NCI-H524 treated with DMSO at 0.1 percent for 48 hours (cell line): ENCODE measurements at regions not wholly inside any gene's neighbourhood (a gene's known extent, or its start where the extent isn't known, plus 50 kb on each side); places are given as distances from the start of the nearest gene placed in this dataset.

Source experiments
- DNase-seq: peaks from one replicate; lab custom pipeline; 2025; lab: John Stamatoyannopoulos, UW

DNA sequence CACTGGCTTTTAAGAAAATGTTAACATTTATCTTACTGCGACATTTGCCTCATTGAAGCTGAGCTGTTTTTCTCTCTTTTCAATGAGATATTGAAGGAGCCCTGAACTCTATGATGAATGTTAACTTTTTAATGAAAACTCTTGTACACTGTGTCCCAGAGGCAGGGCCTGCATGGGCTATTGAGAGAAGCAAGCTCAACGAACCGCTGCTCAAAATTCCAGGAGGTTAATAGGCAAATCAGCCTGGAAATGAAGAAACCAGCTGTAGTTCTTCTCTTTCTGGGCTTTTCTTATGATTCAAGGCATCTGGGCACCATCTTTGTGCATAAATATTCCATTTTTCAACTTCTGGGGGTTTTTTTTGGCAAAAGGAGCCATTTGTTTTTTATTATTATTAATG lies 168.4 kb upstream of the NPVF start:
- no peak for DNase-seq

GRCh38 chr7:25398418-25398817 lies 170.1 kb upstream of the NPVF start:
- DNase-seq: no peak

DNA sequence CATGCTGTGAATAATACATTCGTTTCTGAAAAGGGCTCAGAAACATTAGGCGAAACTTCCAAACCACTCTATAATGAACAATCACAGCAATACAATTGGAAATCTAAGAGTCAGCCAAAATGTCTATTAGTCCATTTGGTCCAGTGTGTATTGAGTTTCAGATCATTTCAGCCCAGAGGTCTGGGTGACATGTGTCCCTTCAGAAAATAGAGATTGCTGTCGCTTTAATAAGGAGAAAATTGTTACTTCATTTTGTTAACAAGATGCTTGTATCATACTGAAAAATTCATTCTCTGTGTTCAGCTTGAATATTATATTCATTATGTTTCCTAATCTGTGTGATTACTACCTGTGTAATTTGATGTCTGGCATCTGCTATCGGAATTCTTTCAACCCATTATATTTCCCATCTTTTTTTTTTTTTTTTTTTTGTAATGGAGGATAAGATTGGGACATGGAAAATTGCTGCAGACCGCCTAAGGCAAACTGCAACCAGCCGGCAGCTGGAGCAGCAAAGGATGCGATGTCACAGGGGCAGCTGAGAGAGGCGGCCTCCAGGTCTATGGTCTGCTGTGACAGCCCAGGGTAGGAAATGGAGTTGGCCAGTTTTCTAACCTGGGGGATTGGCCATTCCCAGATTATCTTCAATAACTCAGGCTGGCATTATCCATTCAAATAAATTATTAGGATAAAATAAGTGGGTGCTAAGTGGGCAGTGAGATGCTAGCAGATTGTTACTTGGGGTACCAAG lies 170.9 kb upstream of the NPVF start:
- DNase-seq: no peak

- no peak for DNase-seq
These were observed 174.2 kb upstream of the NPVF start for GRCh38 chr7:25402532-25402931.

GRCh38 chr7:25405736-25406135 lies 177.4 kb upstream of the NPVF start:
- no peak for DNase-seq

DNA sequence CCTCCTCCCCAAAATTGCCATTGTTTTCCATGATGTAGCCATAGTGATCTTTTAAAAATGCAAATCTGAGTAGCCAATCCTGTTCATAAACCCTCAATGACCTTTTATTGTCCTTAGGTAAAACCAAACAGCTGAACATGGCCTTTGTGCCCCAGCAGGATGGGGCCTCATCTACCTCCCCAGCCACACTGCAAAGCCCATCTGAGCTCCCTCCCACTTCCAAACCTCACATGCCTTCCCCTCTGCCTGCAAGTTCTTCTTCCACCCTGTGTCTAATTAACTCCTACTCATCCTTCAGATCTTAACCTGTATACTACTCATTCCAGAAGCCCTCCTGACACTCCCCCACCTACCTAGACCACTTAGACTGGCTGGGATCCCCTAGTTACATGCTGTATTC lies 178.8 kb upstream of the NPVF start:
- DNase-seq: no peak

GRCh38 chr7:25408012-25408687 lies 179.9 kb upstream of the NPVF start:
- no peak for DNase-seq

GRCh38 chr7:25408876-25409275 lies 180.6 kb upstream of the NPVF start:
- no peak for DNase-seq

DNA sequence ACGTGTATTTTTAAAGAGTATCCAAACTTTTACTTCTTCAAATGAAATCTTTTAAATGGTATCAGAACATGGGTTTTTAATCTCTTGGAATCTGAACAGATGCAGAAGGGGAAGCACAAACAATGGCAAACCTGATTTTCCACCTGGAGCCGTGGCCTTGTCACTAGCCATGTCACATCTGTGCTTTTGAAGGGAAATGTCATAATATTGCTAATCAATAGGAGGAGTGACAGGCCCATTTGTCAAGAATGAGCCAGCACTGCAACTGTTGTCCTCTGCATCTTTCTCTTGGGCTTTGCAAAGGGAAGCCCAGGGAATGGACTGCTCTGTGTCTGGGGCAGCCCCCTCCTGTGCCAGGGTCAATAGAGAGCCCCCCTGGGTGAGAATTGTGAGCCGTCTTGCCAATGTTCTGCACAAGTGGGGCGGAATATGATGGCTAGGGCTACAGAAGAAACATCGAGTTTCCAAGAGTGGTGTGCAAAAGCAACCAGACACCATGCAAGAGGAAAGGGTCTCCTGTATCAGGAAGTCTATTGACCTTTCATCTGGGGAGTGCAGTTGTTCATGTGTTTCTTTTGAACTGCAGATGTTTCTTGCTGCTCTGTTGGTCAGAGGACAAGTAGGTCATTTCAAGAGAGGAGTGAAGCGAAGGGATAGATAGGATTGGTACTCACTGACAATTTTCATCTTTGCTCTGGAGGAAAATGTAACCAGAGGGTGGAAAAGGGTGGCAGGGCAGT lies 181.8 kb upstream of the NPVF start:
- no peak for DNase-seq

GRCh38 chr7:25420771-25421170 lies 192.5 kb upstream of the NPVF start:
- DNase-seq: no peak

DNA sequence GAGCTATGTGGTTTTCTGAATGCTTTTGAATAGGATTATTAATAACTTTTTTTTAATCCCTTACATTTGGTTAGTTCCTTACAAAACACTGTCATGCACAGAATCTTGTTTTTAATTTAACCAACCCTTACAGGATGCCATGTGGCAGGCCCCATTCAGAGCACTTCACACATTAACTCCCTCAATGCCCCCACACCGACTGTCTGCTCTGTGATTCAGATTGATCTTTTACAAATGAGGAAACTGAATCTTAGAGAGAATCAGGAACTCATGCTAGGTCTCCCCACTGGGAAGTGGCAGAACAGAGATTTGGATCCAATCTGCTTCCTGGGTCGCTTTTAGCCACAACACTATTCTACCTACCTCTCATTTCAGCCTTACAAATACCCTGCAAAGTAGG lies 195.8 kb upstream of the NPVF start:
- DNase-seq: no peak

DNA sequence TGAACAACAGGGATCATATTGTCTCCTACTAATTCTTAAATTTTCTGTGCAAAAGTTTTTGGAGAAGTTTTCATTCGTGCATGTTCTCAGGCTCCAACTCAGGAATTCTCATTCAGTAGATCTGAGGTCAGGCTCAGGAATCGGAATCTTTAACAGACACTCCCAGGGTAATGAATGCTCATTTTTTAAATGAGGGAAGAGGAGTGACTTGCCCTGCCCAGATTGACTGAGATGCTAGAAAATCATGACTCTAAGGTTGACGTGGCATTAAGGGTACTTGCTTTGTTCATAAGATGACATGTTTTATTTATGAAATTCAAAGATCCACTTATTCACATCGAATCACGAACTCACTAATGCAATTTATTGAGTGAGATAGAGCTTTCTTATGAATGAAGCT lies 196.6 kb upstream of the NPVF start:
- no peak for DNase-seq

GRCh38 chr7:25427721-25428120 lies 199.4 kb upstream of the NPVF start:
- no peak for DNase-seq

DNA sequence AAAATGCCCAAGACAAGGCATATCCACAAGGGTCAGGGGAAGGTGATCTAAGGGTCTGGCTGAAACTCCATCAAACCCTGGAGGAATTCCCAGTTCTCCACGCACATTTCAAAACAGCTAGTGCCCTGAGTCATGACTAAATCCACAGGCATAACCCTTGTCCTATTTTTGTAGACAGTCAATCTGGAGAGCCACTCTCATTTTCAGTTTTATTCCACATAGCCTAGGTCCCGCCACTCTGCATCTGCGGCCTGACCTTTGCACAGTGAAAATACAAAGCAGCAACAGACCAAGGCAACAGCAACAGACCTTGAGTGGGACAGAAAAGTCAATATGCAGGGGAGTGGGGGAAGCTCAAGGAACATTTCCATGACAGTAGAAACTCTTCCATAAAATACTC lies 201.4 kb upstream of the NPVF start:
- DNase-seq: no peak

- no peak for DNase-seq
These were observed 202.1 kb upstream of the NPVF start for GRCh38 chr7:25430200-25430931.

GRCh38 chr7:25431956-25432450 lies 203.7 kb upstream of the NPVF start:
- no peak for DNase-seq

DNA sequence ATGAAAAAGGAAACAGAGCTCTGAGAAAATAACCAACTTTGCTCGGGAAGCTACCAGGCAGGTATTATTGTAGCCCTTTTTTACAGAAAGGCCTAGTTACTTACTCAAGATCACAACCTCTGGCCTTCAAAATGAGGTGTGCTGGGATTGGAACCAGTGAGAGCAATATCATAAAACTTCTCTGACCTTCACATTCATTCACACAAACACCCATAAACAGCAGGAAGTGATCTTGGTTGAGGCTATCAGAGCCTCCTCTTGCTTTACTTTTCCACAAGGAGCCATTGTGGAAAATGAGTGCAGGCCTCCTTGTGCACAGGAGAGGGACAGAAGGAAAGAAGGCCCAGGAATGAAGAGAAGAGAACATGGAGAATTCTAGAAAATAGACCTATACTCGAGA lies 204.5 kb upstream of the NPVF start:
- no peak for DNase-seq

GRCh38 chr7:25436413-25436812 lies 208.1 kb upstream of the NPVF start:
- no peak for DNase-seq

- DNase-seq: no peak
These were observed 209.0 kb upstream of the NPVF start for GRCh38 chr7:25437308-25437707.

- DNase-seq: no peak
These were observed 216.7 kb upstream of the NPVF start for GRCh38 chr7:25444991-25445390.

DNA sequence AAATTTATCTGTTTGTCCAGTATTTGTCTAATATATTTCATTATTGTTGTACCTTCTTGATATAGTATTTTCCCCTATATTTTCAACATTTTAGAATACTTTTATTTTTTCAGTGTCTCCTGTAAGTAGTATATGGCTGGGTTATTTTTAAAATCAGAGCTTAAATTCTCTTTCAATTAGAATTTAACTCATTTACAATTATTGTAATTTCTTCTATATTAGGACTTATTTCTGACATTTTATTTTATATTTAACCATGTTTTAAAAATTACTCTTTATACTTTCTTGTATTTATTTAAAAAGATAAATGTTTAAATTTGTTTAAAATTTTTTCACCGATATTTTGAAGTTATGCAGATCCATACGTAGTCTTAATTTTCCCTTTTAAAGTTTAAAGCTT lies 220.0 kb upstream of the NPVF start:
- no peak for DNase-seq

DNA sequence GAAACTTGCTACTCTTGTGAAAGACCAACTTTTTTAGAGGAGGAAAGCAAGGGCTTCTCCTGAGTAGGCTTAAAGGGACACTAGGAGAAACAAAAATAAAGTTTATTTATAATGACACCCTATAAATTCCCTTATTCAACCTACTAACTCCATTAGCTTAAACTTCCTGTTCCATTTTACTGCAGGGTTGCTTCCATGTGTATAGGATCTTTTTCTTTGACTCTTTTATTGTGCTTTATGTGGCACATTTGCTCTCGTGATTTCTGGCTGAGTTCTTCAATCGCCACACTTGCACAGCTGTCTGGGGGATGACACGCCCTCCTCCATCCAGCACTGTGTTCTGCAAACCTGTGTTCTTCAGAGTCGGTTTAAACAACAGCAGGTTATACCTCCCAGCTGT lies 225.7 kb upstream of the NPVF start:
- no peak for DNase-seq
